ENCODE measurements at regions not wholly inside any gene's neighbourhood (a gene's known extent, or its start where the extent isn't known, plus 50 kb on each side); places are given as distances from the start of the nearest gene placed in this dataset.

- no peak overlapping the region for H3K27ac ChIP-seq (ENCODE audit: low read depth, low read length)
- H3K79me2 ChIP-seq (ENCODE audit: insufficient read depth, low read length) = no peaks in the 10 kb centered on the region
- no peaks in the 10 kb centered on the region for H3K36me3 ChIP-seq (ENCODE audit: low read length)
- no peak overlapping the region for H3K9ac ChIP-seq (ENCODE audit: low read length)
- H3K4me3 ChIP-seq (ENCODE audit: insufficient read depth, low read length, poor library complexity, severe bottlenecking) = no peak overlapping the region
- H3K4me2 ChIP-seq (ENCODE audit: low read depth, low read length, poor library complexity, severe bottlenecking) = no peak overlapping the region
- H3K9me2 ChIP-seq (replicated peaks; ENCODE audit: insufficient read depth, low read length) = no peaks in the 10 kb centered on the region
- H2AFZ ChIP-seq (ENCODE audit: low read depth, low read length, severe bottlenecking) = no peak overlapping the region
- H3K9me3 ChIP-seq (ENCODE audit: insufficient read depth, low read length) = no peaks in the 10 kb centered on the region
- no peaks in the 10 kb centered on the region for H3K27me3 ChIP-seq (ENCODE audit: low read length)
- no peaks in the 10 kb centered on the region for H3F3A ChIP-seq (ENCODE audit: insufficient read depth)
- TF ChIP-seq EZH2phosphoT487 (conservative IDR thresholded peaks at IDR 0.05; ENCODE audit: low read length) (no peak), CTCF (IDR thresholded peaks at IDR 0.05; ENCODE audit: insufficient read depth, low read length, poor library complexity, severe bottlenecking) (no peak)
- no peaks in the 10 kb centered on the region for H4K20me1 ChIP-seq (ENCODE audit: low read depth, low read length)
These were observed 1340.1 kb upstream of the EPHA6 start for GRCh38 chr3:95474338-95474737.

GRCh38 chr3:95476534-95476933, 1337.9 kb upstream of the EPHA6 start:
- Histone ChIP-seq H3K4me3 (ENCODE audit: insufficient read depth, low read length, poor library complexity, severe bottlenecking) (no peak overlapping the region), H3K79me2 (ENCODE audit: insufficient read depth, low read length) (no peaks in the 10 kb centered on the region), H3F3A (ENCODE audit: insufficient read depth) (no peaks in the 10 kb centered on the region), H3K27ac (ENCODE audit: low read depth, low read length) (no peak overlapping the region), H4K20me1 (ENCODE audit: low read depth, low read length) (no peaks in the 10 kb centered on the region), H3K36me3 (ENCODE audit: low read length) (no peaks in the 10 kb centered on the region), H3K9me3 (ENCODE audit: insufficient read depth, low read length) (no peaks in the 10 kb centered on the region), H3K9me2 (replicated peaks; ENCODE audit: insufficient read depth, low read length) (no peaks in the 10 kb centered on the region), H2AFZ (ENCODE audit: low read depth, low read length, severe bottlenecking) (no peak overlapping the region), H3K4me2 (ENCODE audit: low read depth, low read length, poor library complexity, severe bottlenecking) (no peak overlapping the region), H3K27me3 (ENCODE audit: low read length) (no peaks in the 10 kb centered on the region), H3K9ac (ENCODE audit: low read length) (no peak overlapping the region)
- TF ChIP-seq CTCF (IDR thresholded peaks at IDR 0.05; ENCODE audit: insufficient read depth, low read length, poor library complexity, severe bottlenecking) = no peak
- no peak for TF ChIP-seq EZH2phosphoT487 (conservative IDR thresholded peaks at IDR 0.05; ENCODE audit: low read length)

GRCh38 chr3:95506174-95506573, 1308.2 kb upstream of the EPHA6 start:
- Histone ChIP-seq H3K27ac (ENCODE audit: low read depth, low read length) (no peak overlapping the region), H3K9me2 (replicated peaks; ENCODE audit: insufficient read depth, low read length) (no peaks in the 10 kb centered on the region), H3K9me3 (ENCODE audit: insufficient read depth, low read length) (no peaks in the 10 kb centered on the region), H4K20me1 (ENCODE audit: low read depth, low read length) (no peaks in the 10 kb centered on the region), H3K36me3 (ENCODE audit: low read length) (no peaks in the 10 kb centered on the region), H2AFZ (ENCODE audit: low read depth, low read length, severe bottlenecking) (peak overlapping the region; percentile 29), H3K4me2 (ENCODE audit: low read depth, low read length, poor library complexity, severe bottlenecking) (no peak overlapping the region), H3K79me2 (ENCODE audit: insufficient read depth, low read length) (no peaks in the 10 kb centered on the region), H3K9ac (ENCODE audit: low read length) (no peak overlapping the region), H3F3A (ENCODE audit: insufficient read depth) (no peaks in the 10 kb centered on the region), H3K27me3 (ENCODE audit: low read length) (no peaks in the 10 kb centered on the region), H3K4me3 (ENCODE audit: insufficient read depth, low read length, poor library complexity, severe bottlenecking) (no peak overlapping the region)
- TF ChIP-seq CTCF (IDR thresholded peaks at IDR 0.05; ENCODE audit: insufficient read depth, low read length, poor library complexity, severe bottlenecking) (no peak), EZH2phosphoT487 (conservative IDR thresholded peaks at IDR 0.05; ENCODE audit: low read length) (no peak)
